ENCODE measurements at regions not wholly inside any gene's neighbourhood (a gene's known extent, or its start where the extent isn't known, plus 50 kb on each side); places are given as distances from the start of the nearest gene placed in this dataset.

- Histone ChIP-seq H4K20me1 (ENCODE audit: insufficient read depth, low read length, poor library complexity, severe bottlenecking) (no peaks in the 10 kb centered on the region), H3K9me2 (replicated peaks; ENCODE audit: low read depth, low read length) (no peaks in the 10 kb centered on the region), H3K9me3 (ENCODE audit: insufficient read depth, low read depth, low read length) (no peaks in the 10 kb centered on the region), H3K4me2 (ENCODE audit: low read depth, low read length, poor library complexity, severe bottlenecking) (no peak overlapping the region), H3K4me1 (ENCODE audit: insufficient read depth, low read length, poor library complexity, severe bottlenecking) (peaks cover 4% of the 10 kb centered on the region), H3K27me3 (ENCODE audit: insufficient read depth, low read length, poor library complexity, severe bottlenecking) (no peaks in the 10 kb centered on the region), H2AFZ (ENCODE audit: low read length) (0 out of 2 replicates have a peak overlapping the region, but pooled peaks have one; percentile 51), H3F3A (ENCODE audit: low read depth) (no peaks in the 10 kb centered on the region), H3K4me3 (ENCODE audit: low read length, poor library complexity, severe bottlenecking) (no peak overlapping the region), H3K36me3 (ENCODE audit: insufficient read depth, low read length) (no peaks in the 10 kb centered on the region), H3K9ac (ENCODE audit: low read depth, low read length, poor library complexity, severe bottlenecking) (no peak overlapping the region), H3K79me2 (ENCODE audit: insufficient read depth, low read length) (no peaks in the 10 kb centered on the region)
- no peak for TF ChIP-seq CTCF (conservative IDR thresholded peaks at IDR 0.05; ENCODE audit: low read length)
- TF ChIP-seq EZH2phosphoT487 (IDR thresholded peaks at IDR 0.05; ENCODE audit: borderline replicate concordance), result no peak
Measured at GRCh38 chr3:106578911-106579310, 710.1 kb upstream of the CBLB start.

- H3K4me3 ChIP-seq (ENCODE audit: low read length, poor library complexity, severe bottlenecking), result no peak overlapping the region
Measured at GRCh38 chr3:106582151-106582550, 713.3 kb upstream of the CBLB start.

GRCh38 chr3:106587551-106587950, 718.7 kb upstream of the CBLB start:
- Histone ChIP-seq H2AFZ (ENCODE audit: low read length) (no peak overlapping the region), H3K9ac (ENCODE audit: low read depth, low read length, poor library complexity, severe bottlenecking) (no peak overlapping the region), H3K79me2 (ENCODE audit: insufficient read depth, low read length) (no peaks in the 10 kb centered on the region)

More at GRCh38 chr3:106582151-106582550, 713.3 kb upstream of the CBLB start:
- no peaks in the 10 kb centered on the region for H3K79me2 ChIP-seq (ENCODE audit: insufficient read depth, low read length)
- no peaks in the 10 kb centered on the region for H3K27me3 ChIP-seq (ENCODE audit: insufficient read depth, low read length, poor library complexity, severe bottlenecking)
- no peaks in the 10 kb centered on the region for H3F3A ChIP-seq (ENCODE audit: low read depth)
- no peaks in the 10 kb centered on the region for H3K36me3 ChIP-seq (ENCODE audit: insufficient read depth, low read length)
- peaks cover 11% of the 10 kb centered on the region for H3K4me1 ChIP-seq (ENCODE audit: insufficient read depth, low read length, poor library complexity, severe bottlenecking)
- no peaks in the 10 kb centered on the region for H3K9me3 ChIP-seq (ENCODE audit: insufficient read depth, low read depth, low read length)
- H3K4me2 ChIP-seq (ENCODE audit: low read depth, low read length, poor library complexity, severe bottlenecking), result no peak overlapping the region
- no peak overlapping the region for H3K9ac ChIP-seq (ENCODE audit: low read depth, low read length, poor library complexity, severe bottlenecking)
- no peak for TF ChIP-seq EZH2phosphoT487 (IDR thresholded peaks at IDR 0.05; ENCODE audit: borderline replicate concordance)
- no peak for TF ChIP-seq CTCF (conservative IDR thresholded peaks at IDR 0.05; ENCODE audit: low read length)
- H4K20me1 ChIP-seq (ENCODE audit: insufficient read depth, low read length, poor library complexity, severe bottlenecking), result no peaks in the 10 kb centered on the region
- no peak overlapping the region for H2AFZ ChIP-seq (ENCODE audit: low read length)
- no peaks in the 10 kb centered on the region for H3K9me2 ChIP-seq (replicated peaks; ENCODE audit: low read depth, low read length)

More at GRCh38 chr3:106587551-106587950, 718.7 kb upstream of the CBLB start:
- H3K9me3 ChIP-seq (ENCODE audit: insufficient read depth, low read depth, low read length), result no peaks in the 10 kb centered on the region
- no peaks in the 10 kb centered on the region for H3K9me2 ChIP-seq (replicated peaks; ENCODE audit: low read depth, low read length)
- H4K20me1 ChIP-seq (ENCODE audit: insufficient read depth, low read length, poor library complexity, severe bottlenecking), result no peaks in the 10 kb centered on the region
- TF ChIP-seq CTCF (conservative IDR thresholded peaks at IDR 0.05; ENCODE audit: low read length), result no peak
- no peak for TF ChIP-seq EZH2phosphoT487 (IDR thresholded peaks at IDR 0.05; ENCODE audit: borderline replicate concordance)
- H3K4me3 ChIP-seq (ENCODE audit: low read length, poor library complexity, severe bottlenecking), result no peak overlapping the region
- no peaks in the 10 kb centered on the region for H3F3A ChIP-seq (ENCODE audit: low read depth)
- no peaks in the 10 kb centered on the region for H3K27me3 ChIP-seq (ENCODE audit: insufficient read depth, low read length, poor library complexity, severe bottlenecking)
- H3K4me2 ChIP-seq (ENCODE audit: low read depth, low read length, poor library complexity, severe bottlenecking), result no peak overlapping the region
- peaks cover 11% of the 10 kb centered on the region for H3K4me1 ChIP-seq (ENCODE audit: insufficient read depth, low read length, poor library complexity, severe bottlenecking)
- H3K36me3 ChIP-seq (ENCODE audit: insufficient read depth, low read length), result no peaks in the 10 kb centered on the region
